Panc1 (cell line): ENCODE measurements at regions not wholly inside any gene's neighbourhood (a gene's known extent, or its start where the extent isn't known, plus 50 kb on each side); places are given as distances from the start of the nearest gene placed in this dataset.
A peak's percentile ranks its signal among the peaks of the same experiment; 100 is the strongest.

Source experiments
- ATAC-seq: fragments of 200-7000 bp; cut with Tn5 transposase; 2 replicates; pipeline ENCODE4 v1.9.1; 2020; ENCODE audit warnings: mild to moderate bottlenecking, moderate library complexity
- BruUV-seq: library from RNA; stranded (reverse); fragments of 400-500 nt; replicated peaks from 2 replicates; lab custom pipeline; 2021; lab: Mats Ljungman, UMichigan
- CTCF ChIA-PET: fragments of 300-600 bp; sonication (Branson Sonifier 250); formaldehyde crosslinking; loops from one replicate; lab custom pipeline; 2022; ENCODE audit warnings: antibody characterized with exemption; lab: Charles Lee
- POLR2A ChIA-PET: fragments of 300-600 bp; sonication (Branson Sonifier 250); formaldehyde crosslinking; loops from one replicate; lab custom pipeline; 2022; ENCODE audit warnings: antibody characterized with exemption; lab: Charles Lee
- DNase-seq: peaks from one replicate; pipeline ENCODE4 v3.0.0-alpha.2; 2010; ENCODE audit warnings: low read depth, low spot score
- H3K27ac ChIP-seq: 2 replicates; pipeline ENCODE4 v1.5.1; 2011; ENCODE audit warnings: mild to moderate bottlenecking, low read length, inconsistent platforms
- H3K27me3 ChIP-seq: fragments of 200-500 bp; sonication (Bioruptor generic); 2 replicates; pipeline ENCODE4 v1.6.0; 2014; ENCODE audit warnings: low read length, inconsistent platforms; ENCODE audit not compliant: control insufficient read depth, insufficient read depth
- H3K36me3 ChIP-seq: fragments of 200-500 bp; sonication (Bioruptor generic); 2 replicates; pipeline ENCODE4 v1.5.1; 2014; ENCODE audit warnings: inconsistent platforms, mild to moderate bottlenecking, low read length, moderate library complexity; ENCODE audit not compliant: control insufficient read depth, insufficient read depth
- H3K4me1 ChIP-seq: 2 replicates; pipeline ENCODE4 v1.5.1; 2011; ENCODE audit warnings: inconsistent platforms, mild to moderate bottlenecking, low read length, moderate library complexity; ENCODE audit not compliant: control insufficient read depth, insufficient read depth
- H3K4me3 ChIP-seq, 2 experiments: 2 replicates each; pipeline ENCODE4 v1.5.1; 2011 to 2012; ENCODE audit warnings: low read depth in 2 of 2, low read length in 2 of 2, mild to moderate bottlenecking in 2 of 2, inconsistent platforms in 1 of 2, moderate library complexity in 1 of 2
- H3K9me3 ChIP-seq: fragments of 200-500 bp; sonication (Bioruptor generic); 2 replicates; pipeline ENCODE4 v1.5.1; 2014; ENCODE audit warnings: low read depth, mild to moderate bottlenecking, inconsistent platforms, low read length, moderate library complexity; ENCODE audit not compliant: control insufficient read depth, insufficient read depth
- POLR2AphosphoS5 ChIP-seq: IDR thresholded peaks from 2 replicates; pipeline ENCODE4 v1.6.1; 2012; ENCODE audit warnings: mild to moderate bottlenecking, low read depth, low read length, moderate library complexity
- SIN3A ChIP-seq: IDR thresholded peaks from 2 replicates; pipeline ENCODE4 v1.6.1; 2012; ENCODE audit warnings: low read depth, mild to moderate bottlenecking, low read length, moderate library complexity, borderline replicate concordance; ENCODE audit not compliant: insufficient read depth
- TCF7L2 ChIP-seq: IDR thresholded peaks from 2 replicates; pipeline ENCODE4 v1.6.1; 2011; ENCODE audit warnings: mild to moderate bottlenecking, low read depth, low read length, inconsistent platforms
- in situ Hi-C: cut with HindIII; loops from 2 replicates; pipeline ENCODE4 v1.10.0; 2016; ENCODE audit warnings: low sequenced_read_pairs, low pct_unique_long_range_greater_than_20kb
- intact Hi-C: fragments of 100-400 bp; cut with micrococcal nuclease; formaldehyde crosslinking; loops from one replicate; pipeline ENCODE4 v1.10.0; 2022; ENCODE audit not compliant: unreplicated experiment
- TF ChIP-seq, protein P1 (sequence below): fragments of 450-650 bp; IDR thresholded peaks from 2 replicates; pipeline ENCODE4 v1.5.1; 2017; ENCODE audit warnings: mild to moderate bottlenecking
- TF ChIP-seq, protein P2 (sequence below), 2 experiments: IDR thresholded peaks; 2 replicates each; pipeline ENCODE4 v1.6.1; 2011 to 2012; ENCODE audit warnings: low read depth in 2 of 2, control low read depth in 1 of 2, low read length in 1 of 2, mild to moderate bottlenecking in 1 of 2, moderate library complexity in 1 of 2; ENCODE audit not compliant: insufficient read depth in 1 of 2

DNA sequence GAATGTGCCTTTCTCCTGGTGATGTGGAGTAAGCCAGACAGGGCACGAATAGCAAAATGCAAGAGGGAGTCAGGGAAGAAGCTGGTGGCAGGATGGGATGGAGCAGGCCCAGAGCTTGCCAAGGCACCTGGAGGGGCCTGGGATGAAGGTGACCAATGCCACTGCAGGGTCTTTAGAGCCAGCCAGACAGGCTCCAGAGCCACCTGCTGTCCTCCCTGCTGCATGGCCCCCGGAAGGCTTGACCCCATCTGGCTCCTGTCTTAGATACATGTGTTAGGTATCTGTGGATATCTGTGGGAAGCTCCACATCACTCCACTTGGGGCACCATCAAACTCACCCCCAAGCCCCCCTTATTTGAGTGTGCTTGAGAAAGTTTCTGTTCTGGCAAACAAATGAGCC, 99.9 kb upstream of the ATL2 start:
- ChIA-PET POLR2A (no interaction called here), CTCF (no interaction called here)
- no peaks in the 10 kb centered on the region for H3K36me3 ChIP-seq
- DNase-seq, result no peak
- peak; percentile 58; the same call in 1 of the 2 replicates for ATAC-seq
- peaks cover 4% of the 10 kb centered on the region; the same call in 1 of the 2 replicates for H3K9me3 ChIP-seq
- no peak for TF ChIP-seq SIN3A
- TF ChIP-seq, protein P1, sequence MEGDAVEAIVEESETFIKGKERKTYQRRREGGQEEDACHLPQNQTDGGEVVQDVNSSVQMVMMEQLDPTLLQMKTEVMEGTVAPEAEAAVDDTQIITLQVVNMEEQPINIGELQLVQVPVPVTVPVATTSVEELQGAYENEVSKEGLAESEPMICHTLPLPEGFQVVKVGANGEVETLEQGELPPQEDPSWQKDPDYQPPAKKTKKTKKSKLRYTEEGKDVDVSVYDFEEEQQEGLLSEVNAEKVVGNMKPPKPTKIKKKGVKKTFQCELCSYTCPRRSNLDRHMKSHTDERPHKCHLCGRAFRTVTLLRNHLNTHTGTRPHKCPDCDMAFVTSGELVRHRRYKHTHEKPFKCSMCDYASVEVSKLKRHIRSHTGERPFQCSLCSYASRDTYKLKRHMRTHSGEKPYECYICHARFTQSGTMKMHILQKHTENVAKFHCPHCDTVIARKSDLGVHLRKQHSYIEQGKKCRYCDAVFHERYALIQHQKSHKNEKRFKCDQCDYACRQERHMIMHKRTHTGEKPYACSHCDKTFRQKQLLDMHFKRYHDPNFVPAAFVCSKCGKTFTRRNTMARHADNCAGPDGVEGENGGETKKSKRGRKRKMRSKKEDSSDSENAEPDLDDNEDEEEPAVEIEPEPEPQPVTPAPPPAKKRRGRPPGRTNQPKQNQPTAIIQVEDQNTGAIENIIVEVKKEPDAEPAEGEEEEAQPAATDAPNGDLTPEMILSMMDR, result no peak
- TF ChIP-seq, protein P2, sequence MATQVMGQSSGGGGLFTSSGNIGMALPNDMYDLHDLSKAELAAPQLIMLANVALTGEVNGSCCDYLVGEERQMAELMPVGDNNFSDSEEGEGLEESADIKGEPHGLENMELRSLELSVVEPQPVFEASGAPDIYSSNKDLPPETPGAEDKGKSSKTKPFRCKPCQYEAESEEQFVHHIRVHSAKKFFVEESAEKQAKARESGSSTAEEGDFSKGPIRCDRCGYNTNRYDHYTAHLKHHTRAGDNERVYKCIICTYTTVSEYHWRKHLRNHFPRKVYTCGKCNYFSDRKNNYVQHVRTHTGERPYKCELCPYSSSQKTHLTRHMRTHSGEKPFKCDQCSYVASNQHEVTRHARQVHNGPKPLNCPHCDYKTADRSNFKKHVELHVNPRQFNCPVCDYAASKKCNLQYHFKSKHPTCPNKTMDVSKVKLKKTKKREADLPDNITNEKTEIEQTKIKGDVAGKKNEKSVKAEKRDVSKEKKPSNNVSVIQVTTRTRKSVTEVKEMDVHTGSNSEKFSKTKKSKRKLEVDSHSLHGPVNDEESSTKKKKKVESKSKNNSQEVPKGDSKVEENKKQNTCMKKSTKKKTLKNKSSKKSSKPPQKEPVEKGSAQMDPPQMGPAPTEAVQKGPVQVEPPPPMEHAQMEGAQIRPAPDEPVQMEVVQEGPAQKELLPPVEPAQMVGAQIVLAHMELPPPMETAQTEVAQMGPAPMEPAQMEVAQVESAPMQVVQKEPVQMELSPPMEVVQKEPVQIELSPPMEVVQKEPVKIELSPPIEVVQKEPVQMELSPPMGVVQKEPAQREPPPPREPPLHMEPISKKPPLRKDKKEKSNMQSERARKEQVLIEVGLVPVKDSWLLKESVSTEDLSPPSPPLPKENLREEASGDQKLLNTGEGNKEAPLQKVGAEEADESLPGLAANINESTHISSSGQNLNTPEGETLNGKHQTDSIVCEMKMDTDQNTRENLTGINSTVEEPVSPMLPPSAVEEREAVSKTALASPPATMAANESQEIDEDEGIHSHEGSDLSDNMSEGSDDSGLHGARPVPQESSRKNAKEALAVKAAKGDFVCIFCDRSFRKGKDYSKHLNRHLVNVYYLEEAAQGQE (IDR thresholded peaks at IDR 0.05; ENCODE audit: insufficient read depth in 1 of 2, low read depth in 2 of 2, low read length in 1 of 2), result no peak
- TF ChIP-seq POLR2AphosphoS5, result no peak
- no peak overlapping the region for H3K27ac ChIP-seq
- intact Hi-C loops, result no loop called here
- in situ Hi-C loops, result no loop called here
- no peaks in the 10 kb centered on the region; the same call in 1 of the 2 replicates for H3K27me3 ChIP-seq
- H3K4me1 ChIP-seq, result no peaks in the 10 kb centered on the region
- no peak overlapping the region for H3K4me3 ChIP-seq
- no TSS peak for BruUV-seq

- Histone ChIP-seq H3K9me3 (peaks cover 2% of the 10 kb centered on the region; the same call in 1 of the 2 replicates), H3K27ac (no peak overlapping the region), H3K27me3 (no peaks in the 10 kb centered on the region; the same call in 1 of the 2 replicates), H3K36me3 (no peaks in the 10 kb centered on the region), H3K4me3 (no peak overlapping the region), H3K4me1 (no peaks in the 10 kb centered on the region)
- ATAC-seq (no peak), DNase-seq (no peak)
- in situ Hi-C loops, result no loop called here
- BruUV-seq, result no TSS peak
- no peak for TF ChIP-seq POLR2AphosphoS5
- TF ChIP-seq, protein P1, result no peak
- TF ChIP-seq TCF7L2, result no peak
- TF ChIP-seq, protein P2 (IDR thresholded peaks at IDR 0.05; ENCODE audit: insufficient read depth in 1 of 2, low read depth in 2 of 2, low read length in 1 of 2), result no peak
- no peak for TF ChIP-seq SIN3A
- ChIA-PET CTCF (no interaction called here), POLR2A (no interaction called here)
- intact Hi-C loops, result no loop called here
These were observed 98.5 kb upstream of the ATL2 start for GRCh38 chr2:38475567-38475881.
